H1 (cell line): ENCODE measurements at regions not wholly inside any gene's neighbourhood (a gene's known extent, or its start where the extent isn't known, plus 50 kb on each side); places are given as distances from the start of the nearest gene placed in this dataset.

Experiments used
- CTCF ChIA-PET: fragments of 300-600 bp; sonication (Branson Sonifier 250); formaldehyde crosslinking; loops from one replicate; lab custom pipeline; 2021; ENCODE audit not compliant: partially characterized antibody; lab: Charles Lee
- POLR2A ChIA-PET: fragments of 300-600 bp; sonication (Branson Sonifier 250); formaldehyde crosslinking; loops from one replicate; lab custom pipeline; 2021; ENCODE audit warnings: inconsistent platforms; ENCODE audit not compliant: partially characterized antibody; lab: Charles Lee
- DNase-seq, 2 experiments: peaks; one replicate each; pipeline versions ENCODE4 v3.0.0 to v3.0.0-alpha.2; 2010 to 2022; ENCODE audit warnings: low spot score in 2 of 2, low read depth in 1 of 2, mixed read lengths in 1 of 2
- FAIRE-seq: peaks from 2 replicates; lab custom pipeline; 2011; peaks lifted over from hg19 to GRCh38; lab: Jason Lieb, UNC
- H2AFZ ChIP-seq: 2 replicates; pipeline ENCODE4 v1.8.1; 2012; ENCODE audit warnings: low read length, inconsistent platforms
- H2AK5ac ChIP-seq: 2 replicates; pipeline ENCODE4 v1.6.1; 2013; ENCODE audit warnings: low read depth, low read length
- H2BK120ac ChIP-seq: replicated peaks from 2 replicates; pipeline ENCODE3; 2013; ENCODE audit warnings: low read depth, low read length, inconsistent platforms
- H2BK12ac ChIP-seq: 2 replicates; pipeline ENCODE4 v1.6.1; 2013; ENCODE audit warnings: low read depth, low read length
- H2BK15ac ChIP-seq: 2 replicates; pipeline ENCODE4 v1.6.1; 2013; ENCODE audit warnings: low read length
- H2BK20ac ChIP-seq: 2 replicates; pipeline ENCODE4 v1.6.1; 2013; ENCODE audit warnings: low read length
- H2BK5ac ChIP-seq: 2 replicates; pipeline ENCODE4 v1.6.1; 2013; ENCODE audit warnings: low read depth, low read length
- H3K14ac ChIP-seq: 2 replicates; pipeline ENCODE4 v1.6.1; 2013; ENCODE audit warnings: inconsistent platforms; ENCODE audit not compliant: insufficient read length
- H3K18ac ChIP-seq: 2 replicates; pipeline ENCODE4 v1.6.1; 2013; ENCODE audit warnings: low read length; ENCODE audit errors: extremely low read depth
- H3K23ac ChIP-seq: 2 replicates; pipeline ENCODE4 v1.6.1; 2013; ENCODE audit warnings: inconsistent platforms; ENCODE audit not compliant: insufficient read length
- H3K23me2 ChIP-seq: 2 replicates; pipeline ENCODE4 v1.6.1; 2013; ENCODE audit warnings: low read depth, low read length
- H3K27ac ChIP-seq: 2 replicates; pipeline ENCODE4 v1.6.1; 2011; ENCODE audit warnings: low read depth, low read length, inconsistent platforms
- H3K27me3 ChIP-seq, 4 experiments: replicated peaks in 1 of 4; 1 replicate in 1 of 4; 2 replicates in 3 of 4; pipeline versions ENCODE4 v1.6.1 to v1.8.1; 2011 to 2013; ENCODE audit warnings: low read length in 3 of 4, mild to moderate bottlenecking in 3 of 4, inconsistent platforms in 2 of 4, mixed read lengths in 2 of 4, moderate library complexity in 1 of 4; ENCODE audit not compliant: control insufficient read depth in 3 of 4, insufficient read depth in 3 of 4; ENCODE audit errors: extremely low read depth in 1 of 4
- H3K36me3 ChIP-seq, 4 experiments: 2 replicates each; pipeline versions ENCODE4 v1.6.1 to v1.8.1; 2011 to 2013; ENCODE audit warnings: mild to moderate bottlenecking in 4 of 4, low read length in 3 of 4, moderate library complexity in 2 of 4, control low read depth in 1 of 4, inconsistent platforms in 1 of 4; ENCODE audit not compliant: insufficient read depth in 4 of 4, control insufficient read depth in 2 of 4
- H3K4ac ChIP-seq: replicated peaks from 2 replicates; pipeline ENCODE3; 2013; ENCODE audit warnings: low read length, low read depth, mixed read lengths, inconsistent platforms; ENCODE audit not compliant: insufficient read length
- H3K4me1 ChIP-seq, 4 experiments: replicated peaks in 1 of 4; 1 replicate in 1 of 4; 2 replicates in 3 of 4; pipeline versions ENCODE4 v1.6.1 to v1.8.1; 2011 to 2013; ENCODE audit warnings: low read length in 3 of 4, inconsistent platforms in 2 of 4, mixed read lengths in 1 of 4; ENCODE audit not compliant: insufficient read depth in 4 of 4, control insufficient read depth in 3 of 4
- H3K4me2 ChIP-seq, 2 experiments: 2 replicates each; pipeline versions ENCODE4 v1.6.1 to v1.8.1; 2011 to 2013; ENCODE audit warnings: low read depth in 2 of 2, low read length in 2 of 2, control low read depth in 1 of 2, inconsistent platforms in 1 of 2, mild to moderate bottlenecking in 1 of 2; ENCODE audit not compliant: insufficient read depth in 1 of 2
- H3K4me3 ChIP-seq, 4 experiments: fragments of 200-600, 300-600 bp in 1 of 4; sonication (generic), shearing (Covaris generic), sonication (Bioruptor Twin) in 1 of 4; 2 replicates each; pipeline versions ENCODE4 v1.5.1 to v1.8.1; 2011 to 2016; ENCODE audit warnings: low read length in 4 of 4, low read depth in 3 of 4, control low read depth in 2 of 4, inconsistent platforms in 2 of 4, mild to moderate bottlenecking in 2 of 4, mixed read lengths in 1 of 4, moderate library complexity in 1 of 4; ENCODE audit not compliant: insufficient read depth in 2 of 4; ENCODE audit errors: extremely low read depth in 1 of 4
- H3K56ac ChIP-seq: replicated peaks from 2 replicates; pipeline ENCODE3; 2013; ENCODE audit warnings: low read depth, mild to moderate bottlenecking, mixed read lengths, low read length, inconsistent platforms; ENCODE audit not compliant: insufficient read length
- H3K79me1 ChIP-seq: 2 replicates; pipeline ENCODE4 v1.6.1; 2013; ENCODE audit warnings: low read depth, low read length, control low read depth
- H3K79me2 ChIP-seq, 2 experiments: 2 replicates each; pipeline versions ENCODE4 v1.6.1 to v1.8.1; 2012 to 2013; ENCODE audit warnings: low read length in 2 of 2, mild to moderate bottlenecking in 2 of 2, inconsistent platforms in 1 of 2; ENCODE audit not compliant: insufficient read depth in 2 of 2, control insufficient read depth in 1 of 2
- H3K9ac ChIP-seq, 4 experiments: replicated peaks in 1 of 4; 1 replicate in 1 of 4; 2 replicates in 3 of 4; pipeline versions ENCODE4 v1.6.1 to v1.8.1; 2011 to 2013; ENCODE audit warnings: low read depth in 3 of 4, low read length in 3 of 4, control low read depth in 2 of 4, mild to moderate bottlenecking in 2 of 4, moderate library complexity in 2 of 4, inconsistent platforms in 1 of 4; ENCODE audit errors: extremely low read depth in 1 of 4
- H3K9me3 ChIP-seq, 2 experiments: 2 replicates each; pipeline versions ENCODE4 v1.6.1 to v1.8.1; 2012 to 2013; ENCODE audit warnings: mild to moderate bottlenecking in 2 of 2, moderate library complexity in 2 of 2, control low read depth in 1 of 2, inconsistent platforms in 1 of 2, low read depth in 1 of 2, low read length in 1 of 2, mixed read lengths in 1 of 2; ENCODE audit not compliant: insufficient read depth in 2 of 2
- H4K20me1 ChIP-seq, 2 experiments: replicated peaks in 1 of 2; 2 replicates each; pipeline versions ENCODE3 to v1.8.1; 2011 to 2013; ENCODE audit warnings: inconsistent platforms in 2 of 2, low read length in 2 of 2, mild to moderate bottlenecking in 1 of 2; ENCODE audit not compliant: insufficient read depth in 2 of 2, control insufficient read depth in 1 of 2
- H4K5ac ChIP-seq: 2 replicates; pipeline ENCODE4 v1.6.1; 2013; ENCODE audit warnings: low read length, low read depth, mixed read lengths, inconsistent platforms; ENCODE audit not compliant: insufficient read length
- H4K8ac ChIP-seq: 2 replicates; pipeline ENCODE4 v1.8.0; 2013; ENCODE audit warnings: mild to moderate bottlenecking, moderate library complexity, low read length, inconsistent platforms; ENCODE audit not compliant: insufficient read depth; ENCODE audit errors: extremely low read depth
- H4K91ac ChIP-seq: replicated peaks from 2 replicates; pipeline ENCODE3; 2013; ENCODE audit warnings: low read length, mixed read lengths, inconsistent platforms; ENCODE audit not compliant: insufficient read length
- CBX5 ChIP-seq: fragments of 300-800, 300-1000 bp; sonication (generic); IDR thresholded peaks from 2 replicates; pipeline ENCODE4 v1.7.1; 2016; ENCODE audit warnings: antibody characterized with exemption, low read length, low read depth
- CHD1 ChIP-seq: IDR thresholded peaks from 2 replicates; pipeline ENCODE4 v1.6.1; 2012; ENCODE audit warnings: low read depth, low read length, improper control_type of control experiment
- CHD2 ChIP-seq: IDR thresholded peaks from 2 replicates; pipeline ENCODE4 v1.6.1; 2012; ENCODE audit warnings: low read length, improper control_type of control experiment
- EGR1 ChIP-seq: IDR thresholded peaks from 2 replicates; pipeline ENCODE4 v1.6.1; 2011; ENCODE audit warnings: low read depth, low read length, borderline replicate concordance
- FOSL1 ChIP-seq: IDR thresholded peaks from 2 replicates; pipeline ENCODE4 v1.6.1; 2011; ENCODE audit warnings: mild to moderate bottlenecking, low read depth, low read length, moderate library complexity; ENCODE audit not compliant: insufficient read depth
- GTF2F1 ChIP-seq: IDR thresholded peaks from 2 replicates; pipeline ENCODE4 v1.6.1; 2012; ENCODE audit warnings: low read depth, low read length, improper control_type of control experiment, borderline replicate concordance
- MAFK ChIP-seq: IDR thresholded peaks from 2 replicates; pipeline ENCODE4 v1.6.1; 2012; ENCODE audit warnings: low read depth, mild to moderate bottlenecking, improper control_type of control experiment, low read length
- POLR2A ChIP-seq, 2 experiments: IDR thresholded peaks; 1 replicate in 1 of 2; 2 replicates in 1 of 2; pipeline ENCODE4 v1.6.1; 2011; ENCODE audit warnings: low read depth in 2 of 2, low read length in 2 of 2, mild to moderate bottlenecking in 2 of 2; ENCODE audit errors: control extremely low read depth in 1 of 2
- SP2 ChIP-seq: IDR thresholded peaks from 2 replicates; pipeline ENCODE4 v1.6.1; 2012; ENCODE audit warnings: mild to moderate bottlenecking, low read length, inconsistent platforms
- SRF ChIP-seq: IDR thresholded peaks from 2 replicates; pipeline ENCODE4 v1.6.1; 2011; ENCODE audit warnings: mild to moderate bottlenecking, low read depth, low read length, moderate library complexity
- SUZ12 ChIP-seq: fragments of 200-600 bp; sonication (generic); IDR thresholded peaks from 2 replicates; pipeline ENCODE4 v1.6.1; 2012; ENCODE audit warnings: mild to moderate bottlenecking, inconsistent platforms, low read length, moderate library complexity, mixed read lengths
- TAF1 ChIP-seq: IDR thresholded peaks from 2 replicates; pipeline ENCODE4 v1.6.1; 2011; ENCODE audit warnings: mild to moderate bottlenecking, low read depth, low read length
- TCF12 ChIP-seq: IDR thresholded peaks from 2 replicates; pipeline ENCODE4 v1.6.1; 2011; ENCODE audit warnings: low read depth, mild to moderate bottlenecking, low read length
- TEAD4 ChIP-seq: IDR thresholded peaks from 2 replicates; pipeline ENCODE4 v1.6.1; 2012; ENCODE audit warnings: low read depth, low read length, inconsistent platforms, mixed read lengths
- WGBS, 2 experiments: shearing (Covaris generic) in 1 of 2; methylation state at CpG; one replicate each; pipeline versions ENCODE4 v1.1.6 to v1.1.7; 2013 to 2015; ENCODE audit warnings: low lambda C conversion rate in 2 of 2, mixed read lengths in 2 of 2, inconsistent platforms in 1 of 2, low coverage in 1 of 2, missing lambda C conversion rate in 1 of 2; ENCODE audit not compliant: insufficient replicate concordance in 2 of 2, insufficient coverage in 1 of 2, insufficient read length in 1 of 2; ENCODE audit errors: extremely low coverage in 1 of 2, missing lambda C conversion rate in 1 of 2; 5-methylcytosine and 5-hydroxymethylcytosine counted together

DNA sequence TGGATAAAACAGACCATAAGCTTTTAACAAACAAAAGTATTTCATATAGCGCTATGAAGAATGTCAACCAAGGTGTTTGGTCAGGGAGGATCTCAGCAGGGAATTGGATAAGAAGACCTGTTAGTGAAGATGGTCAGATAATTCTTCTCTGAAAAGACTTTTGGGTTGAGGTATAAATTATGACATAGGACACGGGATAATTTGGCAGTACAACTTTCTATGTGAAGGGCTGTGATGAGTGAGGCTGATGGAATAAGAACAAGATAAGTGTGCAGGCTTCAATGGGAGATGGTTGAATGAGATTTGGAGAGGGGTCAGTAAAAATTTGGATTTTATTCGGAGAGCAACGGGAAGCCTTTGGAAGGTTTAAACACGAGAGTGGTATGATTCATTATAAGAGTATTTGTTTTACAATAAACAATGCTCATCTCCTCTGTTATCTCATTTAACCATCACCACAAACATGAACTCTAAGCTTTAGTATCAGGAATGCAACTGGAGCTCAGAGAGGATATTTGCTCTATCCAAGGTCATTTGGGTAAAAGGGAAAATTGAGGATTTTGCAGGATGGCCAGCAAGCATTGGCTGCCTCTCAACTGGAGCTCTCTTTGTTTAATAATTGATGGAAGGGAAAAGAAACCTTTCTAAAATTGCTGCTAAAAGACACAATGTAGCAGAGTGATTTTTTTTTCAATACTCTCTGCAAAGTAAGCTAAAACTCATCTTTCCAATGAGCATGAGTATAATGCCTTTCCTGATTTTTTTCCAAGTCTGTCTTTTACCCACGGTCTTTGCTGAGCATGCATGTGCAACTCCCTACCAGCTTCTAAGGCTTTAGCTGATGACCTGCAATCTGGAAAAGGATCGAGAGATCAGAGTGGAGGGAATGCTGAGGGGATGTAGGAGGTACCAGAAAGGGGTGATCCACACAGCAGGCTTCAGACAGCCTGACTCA, 534.0 kb downstream of the CBLN4 start:
- no peak overlapping the region for H2BK20ac ChIP-seq
- no peaks in the 10 kb centered on the region for H3K23me2 ChIP-seq
- no peaks in the 10 kb centered on the region for H3K27me3 ChIP-seq
- H3K79me1 ChIP-seq, result no peaks in the 10 kb centered on the region
- no peak overlapping the region for H2AK5ac ChIP-seq
- CTCF ChIA-PET, result interaction anchor here (0.6 to 1.7 kb wide), 2 partner anchors 13 to 140 kb away, joined by 3 to 4 read pairs; no protein-coding TSS in a partner anchor
- WGBS, 2 experiments, result 79 to 100% methylated on average over 1 to 7 of the region's 7 CpGs
- no peaks in the 10 kb centered on the region for H3K36me3 ChIP-seq
- H4K8ac ChIP-seq, result no peak overlapping the region
- no peak overlapping the region for H3K9ac ChIP-seq
- no peak overlapping the region for H3K27ac ChIP-seq
- POLR2A ChIA-PET, result no interaction called here
- no peak overlapping the region for H3K4me2 ChIP-seq
- H4K91ac ChIP-seq, result no peak overlapping the region
- no peak overlapping the region for H2BK12ac ChIP-seq
- no peaks in the 10 kb centered on the region for H3K9me3 ChIP-seq
- H4K5ac ChIP-seq, result no peak overlapping the region
- no peaks in the 10 kb centered on the region for H3K79me2 ChIP-seq
- DNase-seq, result no peak
- no peak overlapping the region for H2BK15ac ChIP-seq
- H2BK120ac ChIP-seq, result no peak overlapping the region
- H3K23ac ChIP-seq, result no peak overlapping the region
- no peak overlapping the region for H3K14ac ChIP-seq
- no peak overlapping the region for H3K4me3 ChIP-seq
- no peak overlapping the region for H3K4ac ChIP-seq
- H2AFZ ChIP-seq, result peak overlapping the region; percentile 7; the same call in 1 of the 2 replicates
- no peaks in the 10 kb centered on the region for H4K20me1 ChIP-seq
- H2BK5ac ChIP-seq, result no peak overlapping the region
- no peak overlapping the region for H3K18ac ChIP-seq
- no peak overlapping the region for H3K56ac ChIP-seq
- FAIRE-seq, result no peak
- H3K4me1 ChIP-seq, result peaks cover 0 to 10% (median 5%) of the 10 kb centered on the region in 4 experiments; a peak in 4 of 7 replicates
- TF ChIP-seq TEAD4 (no peak), SRF (no peak), CHD1 (no peak), TCF12 (no peak), SUZ12 (no peak), POLR2A (IDR thresholded peaks at IDR 0.05; ENCODE audit: control extremely low read depth in 1 of 2, low read depth in 2 of 2, low read length in 2 of 2) (no peak), GTF2F1 (no peak), MAFK (no peak), CBX5 (no peak), SP2 (no peak), TAF1 (no peak), EGR1 (no peak), CHD2 (no peak), FOSL1 (no peak)
